ENCODE measurements at regions not wholly inside any gene's neighbourhood (a gene's known extent, or its start where the extent isn't known, plus 50 kb on each side); places are given as distances from the start of the nearest gene placed in this dataset.

DNA sequence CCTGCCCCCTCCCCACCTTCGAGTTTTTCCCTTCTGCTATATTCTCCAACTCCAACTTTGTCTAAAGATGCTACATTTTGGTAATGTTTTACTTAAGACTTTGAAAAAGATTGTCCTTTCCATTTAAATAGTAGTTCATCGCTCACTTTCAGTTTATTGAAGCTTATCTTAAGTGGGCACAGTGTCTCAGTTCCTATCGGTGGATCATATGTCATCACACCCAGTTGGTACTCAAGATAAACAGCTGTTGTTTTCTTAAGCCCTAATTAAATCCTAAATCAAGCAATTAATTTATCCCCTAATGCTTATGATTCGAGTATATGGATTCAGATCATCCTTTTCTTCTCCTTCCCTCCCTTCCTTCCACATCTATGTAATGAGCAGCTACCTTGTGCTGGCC, 210.7 kb downstream of the TLE3 start:
- Histone ChIP-seq H3K4ac (ENCODE audit: low read depth, low read length) (no peak overlapping the region), H3K79me1 (ENCODE audit: low read depth in 1 of 2, low read length in 2 of 2) (no peaks in the 10 kb centered on the region), H3K36me3 (ENCODE audit: control insufficient read depth, insufficient read depth, low read length) (no peaks in the 10 kb centered on the region), H2AK9ac (replicated peaks; ENCODE audit: low read depth, low read length, poor library complexity) (no peak overlapping the region), H2BK20ac (ENCODE audit: low read depth, low read length) (no peak overlapping the region), H3K14ac (replicated peaks; ENCODE audit: low read depth, low read length) (no peak overlapping the region), H3K9me1 (ENCODE audit: insufficient read depth, low read length) (no peaks in the 10 kb centered on the region), H2AFZ (replicated peaks; ENCODE audit: low read length, poor library complexity) (no peak overlapping the region), H3K27me3 (ENCODE audit: control insufficient read depth, insufficient read depth, low read length) (peaks cover 74% of the 10 kb centered on the region), H3K18ac (ENCODE audit: low read depth, low read length) (no peak overlapping the region), H3K4me1 (ENCODE audit: control insufficient read depth, insufficient read depth, low read length) (no peaks in the 10 kb centered on the region), H3K56ac (ENCODE audit: extremely low read depth, insufficient read depth, low read length) (no peak overlapping the region), H3K4me3 (ENCODE audit: insufficient read depth, low read depth, low read length) (no peak overlapping the region), H3K23ac (ENCODE audit: low read depth, low read length) (no peak overlapping the region), H3K9me3 (ENCODE audit: control insufficient read depth, insufficient read depth, low read length) (peaks cover 5% of the 10 kb centered on the region), H2BK120ac (ENCODE audit: low read depth, low read length) (no peak overlapping the region), H4K20me1 (ENCODE audit: insufficient read depth, low read length) (no peaks in the 10 kb centered on the region), H2AK5ac (ENCODE audit: low read depth, low read length) (no peak overlapping the region), H3K9ac (ENCODE audit: low read depth, low read length) (no peak overlapping the region), H3K27ac (ENCODE audit: insufficient read depth, low read length) (no peak overlapping the region), H3K4me2 (ENCODE audit: low read depth, low read length) (no peak overlapping the region), H4K91ac (ENCODE audit: insufficient read depth, low read depth, low read length) (no peak overlapping the region), H2BK5ac (ENCODE audit: low read depth, low read length, poor library complexity, severe bottlenecking) (no peak overlapping the region), H2BK15ac (ENCODE audit: low read depth, low read length) (no peak overlapping the region), H4K8ac (ENCODE audit: low read depth in 2 of 2, low read length in 2 of 2) (no peak overlapping the region), H4K5ac (ENCODE audit: low read depth, low read length) (no peak overlapping the region)
- intact Hi-C loops (cut with micrococcal nuclease) (no loop called here), dilution Hi-C loops (cut with HindIII; ENCODE audit: low sequenced_read_pairs, unreplicated experiment) (no loop called here), in situ Hi-C loops (cut with MboI; ENCODE audit: low sequenced_read_pairs) (no loop called here)
- no CpG with 5 or more reads among the region's 4 CpGs for WGBS, 2 experiments (ENCODE audit: extremely low coverage in 2 of 2, insufficient read length in 1 of 2)
- BruUV-seq (replicated peaks), result no TSS peak
- TF ChIP-seq CHD1 (IDR thresholded peaks at IDR 0.05; ENCODE audit: low read depth, low read length) (no peak), MXI1 (IDR thresholded peaks at IDR 0.05; ENCODE audit: borderline replicate concordance, low read depth, low read length) (no peak), RAD21 (IDR thresholded peaks at IDR 0.05; ENCODE audit: low read length) (no peak), FOS (IDR thresholded peaks at IDR 0.05; ENCODE audit: low read depth, low read length) (no peak)
- POLR2A ChIA-PET (ENCODE audit: unreplicated experiment), result no interaction called here
- no peak for DNase-seq
- ATAC-seq (ENCODE audit: low read depth), result no peak
- CTCF ChIA-PET, result no interaction called here
